OCI-LY7 (cell line): ENCODE measurements at regions not wholly inside any gene's neighbourhood (a gene's known extent, or its start where the extent isn't known, plus 50 kb on each side); places are given as distances from the start of the nearest gene placed in this dataset.

ENCODE experiments used
- CTCF ChIP-seq: fragments of 200-600 bp; sonication (generic); conservative IDR thresholded peaks from 2 replicates; pipeline ENCODE4 v1.5.1; 2014; ENCODE audit warnings: mild to moderate bottlenecking, antibody characterized with exemption, low read length, moderate library complexity, mixed read lengths
- EZH2phosphoT487 ChIP-seq: fragments of 200-600 bp; sonication (generic); IDR thresholded peaks from 2 replicates; pipeline ENCODE4 v1.6.1; 2018; ENCODE audit warnings: low read depth, borderline replicate concordance, mild to moderate bottlenecking, mixed run types, antibody characterized with exemption, low read length, moderate library complexity, mixed read lengths

- TF ChIP-seq CTCF (no peak), EZH2phosphoT487 (no peak)
Measured at GRCh38 chr15:35705030-35705883, 159.3 kb upstream of the DPH6 start.
